ENCODE measurements at regions not wholly inside any gene's neighbourhood (a gene's known extent, or its start where the extent isn't known, plus 50 kb on each side); places are given as distances from the start of the nearest gene placed in this dataset.

- TF ChIP-seq CTCF (IDR thresholded peaks at IDR 0.05; ENCODE audit: low read length) (no peak), EZH2 (IDR thresholded peaks at IDR 0.05; ENCODE audit: borderline replicate concordance, low read length) (no peak)
Measured at GRCh38 chr14:71473843-71474242, 458.4 kb upstream of the RGS6 start.

All from OCI-LY1 (cell line).